GM18508 (cell line): ENCODE measurements at regions not wholly inside any gene's neighbourhood (a gene's known extent, or its start where the extent isn't known, plus 50 kb on each side); places are given as distances from the start of the nearest gene placed in this dataset.

Experiments used
- ATAC-seq: cut with Tn5 transposase; IDR thresholded peaks from one replicate; pipeline ENCODE4 v1.9.1; 2021; ENCODE audit warnings: moderate number of reproducible peaks; ENCODE audit not compliant: insufficient read depth, unreplicated experiment

GRCh38 chr2:156170929-156171328 lies 161.6 kb downstream of the NR4A2 start:
- ATAC-seq = no peak

- no peak for ATAC-seq
Observed at GRCh38 chr2:156165742-156166141, 166.8 kb downstream of the NR4A2 start.

GRCh38 chr2:156164091-156164720 lies 168.3 kb downstream of the NR4A2 start:
- no peak for ATAC-seq

GRCh38 chr2:156158808-156159207 lies 173.7 kb downstream of the NR4A2 start:
- no peak for ATAC-seq

- no peak for ATAC-seq
Observed at GRCh38 chr2:156157670-156158069, 174.9 kb downstream of the NR4A2 start.

GRCh38 chr2:156156580-156156979 lies 175.9 kb downstream of the NR4A2 start:
- ATAC-seq = no peak

GRCh38 chr2:156155319-156155718 lies 177.2 kb downstream of the NR4A2 start:
- ATAC-seq = no peak

- ATAC-seq = no peak
Observed at GRCh38 chr2:156151351-156151750, 181.2 kb downstream of the NR4A2 start.

- ATAC-seq = peak; percentile 90
Observed at GRCh38 chr2:156147594-156148330, 184.8 kb downstream of the NR4A2 start.

- no peak for ATAC-seq
Observed at GRCh38 chr2:156145976-156146375, 186.5 kb downstream of the NR4A2 start.

- no peak for ATAC-seq
Observed at GRCh38 chr2:156145469-156145868, 187.1 kb downstream of the NR4A2 start.

GRCh38 chr2:156136566-156136965 lies 196.0 kb downstream of the NR4A2 start:
- ATAC-seq = no peak

- ATAC-seq = no peak
Observed at GRCh38 chr2:156134887-156135286, 197.6 kb downstream of the NR4A2 start.

- no peak for ATAC-seq
Observed at GRCh38 chr2:156132941-156133340, 199.6 kb downstream of the NR4A2 start.

- no peak for ATAC-seq
Observed at GRCh38 chr2:156132130-156132529, 200.4 kb downstream of the NR4A2 start.

- no peak for ATAC-seq
Observed at GRCh38 chr2:156129227-156129626, 203.3 kb downstream of the NR4A2 start.

- ATAC-seq = no peak
Observed at GRCh38 chr2:156125018-156125417, 207.5 kb downstream of the NR4A2 start.

GRCh38 chr2:156124458-156124857 lies 208.1 kb downstream of the NR4A2 start:
- ATAC-seq = no peak

- ATAC-seq = no peak
Observed at GRCh38 chr2:156118753-156119416, 213.6 kb downstream of the NR4A2 start.

- no peak for ATAC-seq
Observed at GRCh38 chr2:156116113-156116512, 216.4 kb downstream of the NR4A2 start.

- ATAC-seq = no peak
Observed at GRCh38 chr2:156115338-156115737, 217.2 kb downstream of the NR4A2 start.
